CD4-positive, alpha-beta memory T cell (primary cell): ENCODE measurements at regions not wholly inside any gene's neighbourhood (a gene's known extent, or its start where the extent isn't known, plus 50 kb on each side); places are given as distances from the start of the nearest gene placed in this dataset.
"Not testable (repeated sequence)": the region's sequence is repeated elsewhere in the genome, so short reads cannot be mapped to it uniquely, and the experiment has no call there.

Experiments
- CTCF ChIA-PET: fragments of 350-600 bp; sonication (Branson Sonifier 250); formaldehyde crosslinking; loops from one replicate; lab custom pipeline; 2021; ENCODE audit warnings: inconsistent platforms; ENCODE audit not compliant: partially characterized antibody; lab: Charles Lee
- POLR2A ChIA-PET: fragments of 350-600 bp; sonication (Branson Sonifier 250); formaldehyde crosslinking; loops from one replicate; lab custom pipeline; 2021; ENCODE audit not compliant: partially characterized antibody; lab: Charles Lee
- DNase-seq, 5 donors: peaks; one replicate each; pipeline versions ENCODE4 v3.0.0 to v3.0.0-alpha.2; 2020 to 2022; ENCODE audit warnings: mixed read lengths in 1 of 5
- H3K27ac ChIP-seq: one replicate; pipeline ENCODE4 v1.7.0; 2013; ENCODE audit warnings: low read depth, low read length
- H3K27me3 ChIP-seq: 2 replicates; pipeline ENCODE4 v1.7.0; 2013; ENCODE audit warnings: mild to moderate bottlenecking, low read length, moderate library complexity; ENCODE audit not compliant: insufficient read depth
- H3K36me3 ChIP-seq: 2 replicates; pipeline ENCODE4 v1.7.0; 2013; ENCODE audit warnings: mild to moderate bottlenecking, low read length, moderate library complexity; ENCODE audit not compliant: insufficient read depth
- H3K4me1 ChIP-seq: 2 replicates; pipeline ENCODE4 v1.7.0; 2013; ENCODE audit warnings: mild to moderate bottlenecking, low read length, moderate library complexity; ENCODE audit not compliant: insufficient read depth
- H3K4me3 ChIP-seq, 2 donors: one replicate each; pipeline ENCODE4 v1.7.0; 2013; ENCODE audit warnings: low read length in 2 of 2, mild to moderate bottlenecking in 1 of 2
- H3K9me3 ChIP-seq, 2 donors: one replicate each; pipeline ENCODE4 v1.7.0; 2013; ENCODE audit warnings: low read length in 2 of 2, control low read depth in 1 of 2; ENCODE audit not compliant: control insufficient read depth in 1 of 2
- H3K27ac Mint-ChIP-seq, 7 donors: one replicate each; pipeline ENCODE4 v1.8.0; 2020 to 2021; ENCODE audit warnings: mixed read lengths in 7 of 7, mild to moderate bottlenecking in 6 of 7, inconsistent platforms in 3 of 7, moderate library complexity in 3 of 7
- H3K27me3 Mint-ChIP-seq, 2 donors: one replicate each; pipeline ENCODE4 v1.8.0; 2020 to 2021; ENCODE audit warnings: mixed read lengths in 2 of 2
- H3K36me3 Mint-ChIP-seq, 2 donors: one replicate each; pipeline ENCODE4 v1.8.0; 2020 to 2021; ENCODE audit warnings: mixed read lengths in 2 of 2, inconsistent platforms in 1 of 2, mild to moderate bottlenecking in 1 of 2
- H3K4me1 Mint-ChIP-seq, 4 donors: one replicate each; pipeline ENCODE4 v1.8.0; 2020 to 2021; ENCODE audit warnings: mixed read lengths in 4 of 4, mild to moderate bottlenecking in 1 of 4
- H3K4me3 Mint-ChIP-seq, 8 donors: one replicate each; pipeline ENCODE4 v1.8.0; 2020 to 2021; ENCODE audit warnings: mixed read lengths in 8 of 8, mild to moderate bottlenecking in 7 of 8, moderate library complexity in 6 of 8, inconsistent platforms in 3 of 8
- H3K9me3 Mint-ChIP-seq, 8 donors: one replicate each; pipeline ENCODE4 v1.8.0; 2020 to 2021; ENCODE audit warnings: mixed read lengths in 8 of 8, mild to moderate bottlenecking in 5 of 8, inconsistent platforms in 3 of 8, moderate library complexity in 1 of 8
- intact Hi-C: fragments of 100-400 bp; cut with micrococcal nuclease; formaldehyde crosslinking; loops from one replicate; pipeline ENCODE4 v1.15.1; 2023

GRCh38 chr9:7432989-7433388 lies 366.6 kb downstream of the DMAC1 start:
- H3K27me3 Mint-ChIP-seq = peaks cover 1 to 2% of the 10 kb centered on the region in 2 donors
- DNase-seq = no peak
- peaks cover 5 to 42% (median 31%) of the 10 kb centered on the region in 8 donors for H3K9me3 Mint-ChIP-seq
- H3K4me3 Mint-ChIP-seq = no peak overlapping the region
- ChIA-PET CTCF (no interaction called here), POLR2A (no interaction called here)
- Histone ChIP-seq H3K9me3 (no peaks in the 10 kb centered on the region), H3K36me3 (no peaks in the 10 kb centered on the region), H3K27ac (no peak overlapping the region), H3K4me1 (no peaks in the 10 kb centered on the region), H3K27me3 (no peaks in the 10 kb centered on the region), H3K4me3 (no peak overlapping the region)
- H3K27ac Mint-ChIP-seq = no peak overlapping the region
- intact Hi-C loops = no loop called here
- H3K36me3 Mint-ChIP-seq = no peaks in the 10 kb centered on the region
- H3K4me1 Mint-ChIP-seq = no peaks in the 10 kb centered on the region

- POLR2A ChIA-PET, H3K4me1 ChIP-seq, H3K27me3 ChIP-seq, DNase-seq, H3K4me3 Mint-ChIP-seq, H3K4me1 Mint-ChIP-seq, H3K27ac Mint-ChIP-seq, H3K36me3 Mint-ChIP-seq, H3K27me3 Mint-ChIP-seq, H3K9me3 ChIP-seq, CTCF ChIA-PET, H3K4me3 ChIP-seq, intact Hi-C loops, H3K36me3 ChIP-seq, H3K27ac ChIP-seq: not testable (repeated sequence)
- H3K9me3 Mint-ChIP-seq = peaks cover 0 to 13% (median 0%) of the 10 kb centered on the region in 8 donors
These were observed 382.2 kb downstream of the DMAC1 start for GRCh38 chr9:7417397-7417796.

GRCh38 chr9:7415836-7416235 lies 383.7 kb downstream of the DMAC1 start:
- Mint-ChIP-seq H3K4me3 (no peak overlapping the region), H3K36me3 (no peaks in the 10 kb centered on the region), H3K27ac (no peak overlapping the region), H3K9me3 (peaks cover 0 to 13% (median 0%) of the 10 kb centered on the region in 8 donors), H3K4me1 (peaks cover 0 to 3% (median 0%) of the 10 kb centered on the region in 4 donors), H3K27me3 (no peaks in the 10 kb centered on the region)
- Histone ChIP-seq H3K27ac (no peak overlapping the region), H3K9me3 (no peaks in the 10 kb centered on the region), H3K27me3 (no peaks in the 10 kb centered on the region), H3K4me1 (no peaks in the 10 kb centered on the region), H3K4me3 (no peak overlapping the region), H3K36me3 (no peaks in the 10 kb centered on the region)
- POLR2A ChIA-PET = no interaction called here
- CTCF ChIA-PET = no interaction called here
- intact Hi-C loops = no loop called here
- DNase-seq = no peak

- intact Hi-C loops = no loop called here
- H3K27ac Mint-ChIP-seq = no peak overlapping the region
These were observed 390.7 kb downstream of the DMAC1 start for GRCh38 chr9:7408845-7409244.

GRCh38 chr9:7407246-7407645 lies 392.3 kb downstream of the DMAC1 start:
- intact Hi-C loops = no loop called here

More at GRCh38 chr9:7408845-7409244, 390.7 kb downstream of the DMAC1 start:
- POLR2A ChIA-PET = no interaction called here
- Histone ChIP-seq H3K4me1 (no peaks in the 10 kb centered on the region), H3K36me3 (no peaks in the 10 kb centered on the region), H3K9me3 (no peaks in the 10 kb centered on the region), H3K27me3 (no peaks in the 10 kb centered on the region), H3K27ac (no peak overlapping the region), H3K4me3 (no peak overlapping the region)
- Mint-ChIP-seq H3K36me3 (no peaks in the 10 kb centered on the region), H3K9me3 (peaks cover 0 to 5% (median 0%) of the 10 kb centered on the region in 8 donors), H3K27me3 (peaks cover 7 to 8% of the 10 kb centered on the region in 2 donors), H3K4me3 (no peak overlapping the region), H3K4me1 (no peaks in the 10 kb centered on the region)
- CTCF ChIA-PET = no interaction called here
- DNase-seq = no peak

GRCh38 chr9:7405924-7406604 lies 393.5 kb downstream of the DMAC1 start:
- Mint-ChIP-seq H3K4me1 (no peaks in the 10 kb centered on the region), H3K4me3 (no peak overlapping the region), H3K27me3 (peaks cover 8% of the 10 kb centered on the region in 2 donors), H3K27ac (no peak overlapping the region), H3K36me3 (no peaks in the 10 kb centered on the region), H3K9me3 (peaks cover 0 to 5% (median 0%) of the 10 kb centered on the region in 8 donors)
- intact Hi-C loops = no loop called here
- no peak for DNase-seq
- Histone ChIP-seq H3K9me3 (no peaks in the 10 kb centered on the region), H3K27me3 (no peaks in the 10 kb centered on the region), H3K4me3 (no peak overlapping the region), H3K4me1 (no peaks in the 10 kb centered on the region), H3K27ac (no peak overlapping the region), H3K36me3 (no peaks in the 10 kb centered on the region)
- ChIA-PET POLR2A (no interaction called here), CTCF (no interaction called here)

More at GRCh38 chr9:7407246-7407645, 392.3 kb downstream of the DMAC1 start:
- Histone ChIP-seq H3K4me1 (no peaks in the 10 kb centered on the region), H3K27ac (no peak overlapping the region), H3K4me3 (no peak overlapping the region), H3K9me3 (no peaks in the 10 kb centered on the region), H3K27me3 (no peaks in the 10 kb centered on the region), H3K36me3 (no peaks in the 10 kb centered on the region)
- POLR2A ChIA-PET = no interaction called here
- peaks cover 0 to 5% (median 0%) of the 10 kb centered on the region in 8 donors for H3K9me3 Mint-ChIP-seq
- H3K27ac Mint-ChIP-seq = no peak overlapping the region
- H3K27me3 Mint-ChIP-seq = peaks cover 7 to 8% of the 10 kb centered on the region in 2 donors
- DNase-seq = no peak
- H3K4me1 Mint-ChIP-seq = no peaks in the 10 kb centered on the region
- no peak overlapping the region for H3K4me3 Mint-ChIP-seq
- CTCF ChIA-PET = interaction anchor here (0.6 kb wide), 1 partner anchor 14 kb away, joined by 3 read pairs; no protein-coding TSS in a partner anchor
- no peaks in the 10 kb centered on the region for H3K36me3 Mint-ChIP-seq

- CTCF ChIA-PET = no interaction called here
- intact Hi-C loops = no loop called here
- POLR2A ChIA-PET = no interaction called here
- no peaks in the 10 kb centered on the region for H3K4me1 ChIP-seq
- H3K9me3 ChIP-seq = no peaks in the 10 kb centered on the region
- H3K4me3 ChIP-seq = no peak overlapping the region
- no peaks in the 10 kb centered on the region for H3K27me3 ChIP-seq
- no peak overlapping the region for H3K27ac Mint-ChIP-seq
- no peaks in the 10 kb centered on the region for H3K4me1 Mint-ChIP-seq
- no peaks in the 10 kb centered on the region for H3K36me3 ChIP-seq
- H3K9me3 Mint-ChIP-seq = peaks cover 0 to 2% (median 0%) of the 10 kb centered on the region in 8 donors
- no peak overlapping the region for H3K4me3 Mint-ChIP-seq
- no peak for DNase-seq
- H3K27ac ChIP-seq = no peak overlapping the region
- H3K36me3 Mint-ChIP-seq = no peaks in the 10 kb centered on the region
- H3K27me3 Mint-ChIP-seq = peaks cover 8 to 10% of the 10 kb centered on the region in 2 donors
These were observed 395.6 kb downstream of the DMAC1 start for GRCh38 chr9:7403839-7404487.
